ENCODE measurements at regions not wholly inside any gene's neighbourhood (a gene's known extent, or its start where the extent isn't known, plus 50 kb on each side); places are given as distances from the start of the nearest gene placed in this dataset.

DNA sequence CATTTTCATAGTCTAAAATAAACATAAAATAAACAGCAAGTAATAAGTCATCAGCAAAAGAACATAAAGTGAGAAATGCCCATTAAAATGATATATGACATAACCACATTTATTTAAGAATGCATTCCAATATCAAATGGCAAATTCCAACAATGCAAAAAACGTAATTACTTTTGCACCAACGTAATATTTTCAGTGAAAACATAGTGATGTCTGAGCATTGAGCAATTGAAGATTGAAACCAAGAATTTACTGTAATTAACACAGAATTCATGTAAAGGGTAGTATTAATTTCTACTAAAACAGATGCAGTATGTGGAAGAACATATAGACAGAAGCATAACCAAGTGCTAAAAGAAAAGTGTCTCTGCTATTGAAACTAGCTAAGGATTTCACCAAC, 123.0 kb upstream of the TNS3 start:
- H3K4me1 ChIP-seq (ENCODE audit: control insufficient read depth, insufficient read depth, low read length) = no peaks in the 10 kb centered on the region
- Mint-ChIP-seq H3K36me3 (no peaks in the 10 kb centered on the region), H3K4me1 (no peaks in the 10 kb centered on the region), H3K27me3 (ENCODE audit: low read depth in 2 of 2) (peaks cover 0 to 5% of the 10 kb centered on the region in 2 donors), H3K4me3 (no peak overlapping the region), H3K27ac (no peak overlapping the region), H3K9me3 (no peaks in the 10 kb centered on the region)
- H3K4me3 ChIP-seq (ENCODE audit: low read length) = no peak overlapping the region
- no peak for TF ChIP-seq CTCF (IDR thresholded peaks at IDR 0.05)
- no peak for ATAC-seq
- intact Hi-C loops (cut with micrococcal nuclease) = no loop called here
- no peaks in the 10 kb centered on the region for H3K36me3 ChIP-seq (ENCODE audit: control insufficient read depth, insufficient read depth, low read length)
- DNase-seq = no peak
- H3K27ac ChIP-seq (ENCODE audit: low read length) = no peak overlapping the region
- no peaks in the 10 kb centered on the region for H3K9me3 ChIP-seq (ENCODE audit: control insufficient read depth, insufficient read depth, low read length)
- no CpG with 5 or more reads among the region's 2 CpGs for WGBS (ENCODE audit: insufficient coverage)
- no peaks in the 10 kb centered on the region for H3K27me3 ChIP-seq (ENCODE audit: control insufficient read depth, insufficient read depth, low read length)

- H3K9me3 Mint-ChIP-seq = no peaks in the 10 kb centered on the region
- H3K4me3 ChIP-seq (ENCODE audit: low read length) = no peak overlapping the region
- H3K27me3 ChIP-seq (ENCODE audit: control insufficient read depth, insufficient read depth, low read length) = no peaks in the 10 kb centered on the region
- no peak overlapping the region for H3K27ac ChIP-seq (ENCODE audit: low read length)
- H3K36me3 Mint-ChIP-seq = no peaks in the 10 kb centered on the region
- no peak overlapping the region for H3K4me3 Mint-ChIP-seq
- no peak for ATAC-seq
- no peaks in the 10 kb centered on the region for H3K4me1 Mint-ChIP-seq
- no peaks in the 10 kb centered on the region for H3K4me1 ChIP-seq (ENCODE audit: control insufficient read depth, insufficient read depth, low read length)
- no peak for DNase-seq
- TF ChIP-seq CTCF (IDR thresholded peaks at IDR 0.05) = no peak
- no peaks in the 10 kb centered on the region for H3K36me3 ChIP-seq (ENCODE audit: control insufficient read depth, insufficient read depth, low read length)
- H3K27ac Mint-ChIP-seq = no peak overlapping the region
- H3K27me3 Mint-ChIP-seq (ENCODE audit: low read depth in 2 of 2) = peaks cover 0 to 5% of the 10 kb centered on the region in 2 donors
- intact Hi-C loops (cut with micrococcal nuclease) = no loop called here
- H3K9me3 ChIP-seq (ENCODE audit: control insufficient read depth, insufficient read depth, low read length) = peaks cover 4% of the 10 kb centered on the region
- no CpG with 5 or more reads among the region's 1 CpG for WGBS (ENCODE audit: insufficient coverage)
Observed at GRCh38 chr7:47702080-47702479, 120.2 kb upstream of the TNS3 start.

DNA sequence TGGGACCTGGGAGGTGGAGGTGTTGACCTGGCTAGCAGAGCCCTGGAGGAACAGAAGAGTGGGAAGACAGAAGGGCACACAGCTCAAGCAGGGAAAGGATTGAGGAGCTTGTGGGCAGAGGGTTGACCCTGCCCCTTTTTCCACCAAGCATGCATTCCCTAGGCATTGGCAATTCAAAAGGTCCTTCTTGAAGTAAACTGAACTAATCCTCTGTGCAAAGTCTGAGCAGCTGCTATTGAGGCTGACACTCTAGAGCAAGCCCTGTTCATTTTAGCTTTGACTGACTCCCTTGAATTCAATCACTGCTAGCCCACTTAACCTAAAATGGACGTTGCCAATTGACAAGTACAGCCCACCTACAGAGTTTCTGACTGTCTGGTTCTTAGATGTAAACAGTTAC, 116.5 kb upstream of the TNS3 start:
- H3K27me3 Mint-ChIP-seq (ENCODE audit: low read depth in 2 of 2) = peaks cover 0 to 4% of the 10 kb centered on the region in 2 donors
- no peaks in the 10 kb centered on the region for H3K36me3 Mint-ChIP-seq
- Histone ChIP-seq H3K27me3 (ENCODE audit: control insufficient read depth, insufficient read depth, low read length) (no peaks in the 10 kb centered on the region), H3K4me3 (ENCODE audit: low read length) (no peak overlapping the region), H3K36me3 (ENCODE audit: control insufficient read depth, insufficient read depth, low read length) (no peaks in the 10 kb centered on the region), H3K4me1 (ENCODE audit: control insufficient read depth, insufficient read depth, low read length) (no peaks in the 10 kb centered on the region), H3K27ac (ENCODE audit: low read length) (no peak overlapping the region), H3K9me3 (ENCODE audit: control insufficient read depth, insufficient read depth, low read length) (peaks cover 4% of the 10 kb centered on the region)
- intact Hi-C loops (cut with micrococcal nuclease) = no loop called here
- WGBS (ENCODE audit: insufficient coverage) = 74% methylated on average over 1 of the region's 1 CpG
- H3K27ac Mint-ChIP-seq = no peak overlapping the region
- H3K9me3 Mint-ChIP-seq = no peaks in the 10 kb centered on the region
- ATAC-seq = no peak
- H3K4me1 Mint-ChIP-seq = no peaks in the 10 kb centered on the region
- no peak for DNase-seq
- no peak overlapping the region for H3K4me3 Mint-ChIP-seq
- no peak for TF ChIP-seq CTCF (IDR thresholded peaks at IDR 0.05)

- H3K4me1 ChIP-seq (ENCODE audit: control insufficient read depth, insufficient read depth, low read length) = no peaks in the 10 kb centered on the region
- H3K9me3 ChIP-seq (ENCODE audit: control insufficient read depth, insufficient read depth, low read length) = peaks cover 4% of the 10 kb centered on the region
- ATAC-seq (no peak), DNase-seq (no peak)
- Mint-ChIP-seq H3K4me3 (no peak overlapping the region), H3K9me3 (no peaks in the 10 kb centered on the region), H3K27me3 (ENCODE audit: low read depth in 2 of 2) (no peaks in the 10 kb centered on the region), H3K27ac (no peak overlapping the region), H3K4me1 (no peaks in the 10 kb centered on the region), H3K36me3 (no peaks in the 10 kb centered on the region)
- no peak overlapping the region for H3K4me3 ChIP-seq (ENCODE audit: low read length)
- H3K36me3 ChIP-seq (ENCODE audit: control insufficient read depth, insufficient read depth, low read length) = no peaks in the 10 kb centered on the region
- intact Hi-C loops (cut with micrococcal nuclease) = no loop called here
- 86% methylated on average over 4 of the region's 4 CpGs for WGBS (ENCODE audit: insufficient coverage)
- no peak for TF ChIP-seq CTCF (IDR thresholded peaks at IDR 0.05)
- H3K27me3 ChIP-seq (ENCODE audit: control insufficient read depth, insufficient read depth, low read length) = no peaks in the 10 kb centered on the region
- no peak overlapping the region for H3K27ac ChIP-seq (ENCODE audit: low read length)
Observed at GRCh38 chr7:47697543-47697942, 115.6 kb upstream of the TNS3 start.

Measured in natural killer cell (primary cell).